Stomach (tissue), 4 donors: ENCODE measurements at regions not wholly inside any gene's neighbourhood (a gene's known extent, or its start where the extent isn't known, plus 50 kb on each side); places are given as distances from the start of the nearest gene placed in this dataset.

Source experiments
- EP300 ChIP-seq: sonication (generic); formaldehyde crosslinking; IDR thresholded peaks from one replicate; pipeline ENCODE4 v1.6.1; 2017; ENCODE audit warnings: antibody characterized with exemption
- POLR2A ChIP-seq, 4 donors: fragments of 450-650 bp; IDR thresholded peaks; one replicate each; pipeline ENCODE4 v1.6.1; 2016; ENCODE audit warnings: antibody characterized with exemption in 4 of 4, control low read depth in 2 of 4, mild to moderate bottlenecking in 1 of 4, moderate library complexity in 1 of 4
- POLR2AphosphoS5 ChIP-seq, 3 donors: sonication (generic); formaldehyde crosslinking; IDR thresholded peaks; one replicate each; pipeline ENCODE4 v1.6.1; 2016; ENCODE audit warnings: antibody characterized with exemption in 3 of 3
- TF ChIP-seq, protein P1 (sequence below), 7 experiments: fragments of 450-650 bp in 4 of 7; fragments of 200-600 bp in 3 of 7; sonication (generic) in 3 of 7; IDR thresholded peaks; one replicate each; pipeline ENCODE4 v1.5.1; 2016 to 2019; ENCODE audit warnings: antibody characterized with exemption in 7 of 7, control low read depth in 2 of 7, mild to moderate bottlenecking in 1 of 7

DNA sequence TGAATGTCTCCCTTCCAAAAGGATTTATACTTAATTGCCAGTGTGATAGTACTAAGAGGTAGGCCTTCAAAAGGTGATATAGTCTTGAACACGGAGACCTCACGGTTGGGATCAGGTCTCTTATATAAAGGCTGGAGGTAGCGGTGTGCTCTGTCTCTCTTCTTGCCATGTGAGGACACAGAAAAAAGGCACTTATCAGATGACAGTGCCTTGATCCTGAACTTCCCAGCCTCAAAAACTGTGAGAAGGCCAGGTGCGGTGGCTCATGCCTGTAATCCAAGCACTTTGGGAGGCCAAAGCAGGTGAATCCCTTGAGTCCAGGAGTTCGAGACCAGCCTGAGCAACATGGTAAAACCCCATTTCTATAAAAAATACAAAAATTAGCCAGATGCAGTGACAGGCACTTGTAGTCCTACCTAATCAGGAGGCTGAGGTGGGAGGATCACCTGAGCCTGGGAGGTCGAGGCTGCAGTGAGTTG is 108.9 kb upstream of the TOP3B start:
- TF ChIP-seq, protein P1, sequence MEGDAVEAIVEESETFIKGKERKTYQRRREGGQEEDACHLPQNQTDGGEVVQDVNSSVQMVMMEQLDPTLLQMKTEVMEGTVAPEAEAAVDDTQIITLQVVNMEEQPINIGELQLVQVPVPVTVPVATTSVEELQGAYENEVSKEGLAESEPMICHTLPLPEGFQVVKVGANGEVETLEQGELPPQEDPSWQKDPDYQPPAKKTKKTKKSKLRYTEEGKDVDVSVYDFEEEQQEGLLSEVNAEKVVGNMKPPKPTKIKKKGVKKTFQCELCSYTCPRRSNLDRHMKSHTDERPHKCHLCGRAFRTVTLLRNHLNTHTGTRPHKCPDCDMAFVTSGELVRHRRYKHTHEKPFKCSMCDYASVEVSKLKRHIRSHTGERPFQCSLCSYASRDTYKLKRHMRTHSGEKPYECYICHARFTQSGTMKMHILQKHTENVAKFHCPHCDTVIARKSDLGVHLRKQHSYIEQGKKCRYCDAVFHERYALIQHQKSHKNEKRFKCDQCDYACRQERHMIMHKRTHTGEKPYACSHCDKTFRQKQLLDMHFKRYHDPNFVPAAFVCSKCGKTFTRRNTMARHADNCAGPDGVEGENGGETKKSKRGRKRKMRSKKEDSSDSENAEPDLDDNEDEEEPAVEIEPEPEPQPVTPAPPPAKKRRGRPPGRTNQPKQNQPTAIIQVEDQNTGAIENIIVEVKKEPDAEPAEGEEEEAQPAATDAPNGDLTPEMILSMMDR (IDR thresholded peaks at IDR 0.05), result no peak
- no peak for TF ChIP-seq POLR2A (IDR thresholded peaks at IDR 0.05)
- no peak for TF ChIP-seq EP300
- no peak for TF ChIP-seq POLR2AphosphoS5 (IDR thresholded peaks at IDR 0.05)
